Osteoblast (primary cell): ENCODE measurements at regions not wholly inside any gene's neighbourhood (a gene's known extent, or its start where the extent isn't known, plus 50 kb on each side); places are given as distances from the start of the nearest gene placed in this dataset.

Experiments
- DNase-seq: peaks from one replicate; pipeline ENCODE4 v3.0.0; 2011; ENCODE audit warnings: low spot score, mixed read lengths; ENCODE audit not compliant: insufficient read length; ENCODE audit errors: missing footprints
- H2AFZ ChIP-seq: 2 replicates; pipeline ENCODE4 v1.6.0; 2011; ENCODE audit warnings: mild to moderate bottlenecking, low read length
- H3K27ac ChIP-seq: 2 replicates; pipeline ENCODE4 v1.5.1; 2011; ENCODE audit warnings: mild to moderate bottlenecking, low read depth, low read length, moderate library complexity
- H3K27me3 ChIP-seq: 2 replicates; pipeline ENCODE4 v1.6.0; 2012; ENCODE audit warnings: mild to moderate bottlenecking, control low read depth, inconsistent platforms, low read length, moderate library complexity; ENCODE audit not compliant: insufficient read depth
- H3K36me3 ChIP-seq: 2 replicates; pipeline ENCODE4 v1.5.1; 2011; ENCODE audit warnings: mild to moderate bottlenecking, low read length, control low read depth, moderate library complexity; ENCODE audit not compliant: insufficient read depth
- H3K4me1 ChIP-seq: 2 replicates; pipeline ENCODE4 v1.5.1; 2011; ENCODE audit warnings: mild to moderate bottlenecking, low read length, control low read depth, moderate library complexity; ENCODE audit not compliant: insufficient read depth
- H3K4me2 ChIP-seq: 2 replicates; pipeline ENCODE4 v1.6.0; 2011; ENCODE audit warnings: mild to moderate bottlenecking, low read length; ENCODE audit not compliant: insufficient read depth
- H3K4me3 ChIP-seq: fragments of 200-600 bp; sonication (generic); 3 replicates; pipeline ENCODE4 v1.5.1; 2012; ENCODE audit warnings: mild to moderate bottlenecking, low read length, inconsistent platforms; ENCODE audit not compliant: insufficient read depth
- H3K79me2 ChIP-seq: 2 replicates; pipeline ENCODE4 v1.6.0; 2012; ENCODE audit warnings: mild to moderate bottlenecking, low read length, control low read depth, inconsistent platforms; ENCODE audit not compliant: insufficient read depth
- H3K9me3 ChIP-seq: 2 replicates; pipeline ENCODE4 v1.5.1; 2011; ENCODE audit warnings: low read depth, low read length, control low read depth
- H4K20me1 ChIP-seq: 2 replicates; pipeline ENCODE4 v1.6.0; 2012; ENCODE audit warnings: mild to moderate bottlenecking, low read length, control low read depth; ENCODE audit not compliant: insufficient read depth
- TF ChIP-seq, protein P1 (sequence below): IDR thresholded peaks from 2 replicates; pipeline ENCODE4 v1.5.1; 2011; ENCODE audit warnings: mild to moderate bottlenecking, low read depth, low read length, moderate library complexity; ENCODE audit errors: extremely low read depth

DNA sequence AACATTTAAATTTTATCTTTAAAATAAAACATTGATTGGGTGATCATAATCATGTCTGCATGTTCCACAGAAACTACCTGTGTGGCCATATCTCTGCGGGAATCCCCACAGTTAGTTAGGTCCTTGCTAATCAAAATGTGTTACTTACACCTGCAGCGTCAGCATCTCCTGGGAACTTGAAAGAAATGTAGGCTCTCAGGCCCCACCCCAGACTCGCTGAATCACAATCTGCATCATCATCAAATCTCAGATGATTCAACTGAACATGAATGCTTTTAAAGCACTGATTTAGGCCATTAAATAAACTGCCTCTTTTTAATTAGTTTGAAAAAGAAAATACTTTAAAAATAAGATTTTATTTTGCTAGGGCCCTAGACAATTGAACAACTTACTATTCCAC, 577.8 kb downstream of the PYDC2 start:
- Histone ChIP-seq H3K4me1 (no peaks in the 10 kb centered on the region), H4K20me1 (no peaks in the 10 kb centered on the region), H3K4me3 (no peak overlapping the region), H3K9me3 (no peaks in the 10 kb centered on the region), H3K36me3 (no peaks in the 10 kb centered on the region), H3K27me3 (no peaks in the 10 kb centered on the region), H3K4me2 (no peak overlapping the region), H3K79me2 (no peaks in the 10 kb centered on the region), H3K27ac (no peak overlapping the region), H2AFZ (no peak overlapping the region)
- TF ChIP-seq, protein P1, sequence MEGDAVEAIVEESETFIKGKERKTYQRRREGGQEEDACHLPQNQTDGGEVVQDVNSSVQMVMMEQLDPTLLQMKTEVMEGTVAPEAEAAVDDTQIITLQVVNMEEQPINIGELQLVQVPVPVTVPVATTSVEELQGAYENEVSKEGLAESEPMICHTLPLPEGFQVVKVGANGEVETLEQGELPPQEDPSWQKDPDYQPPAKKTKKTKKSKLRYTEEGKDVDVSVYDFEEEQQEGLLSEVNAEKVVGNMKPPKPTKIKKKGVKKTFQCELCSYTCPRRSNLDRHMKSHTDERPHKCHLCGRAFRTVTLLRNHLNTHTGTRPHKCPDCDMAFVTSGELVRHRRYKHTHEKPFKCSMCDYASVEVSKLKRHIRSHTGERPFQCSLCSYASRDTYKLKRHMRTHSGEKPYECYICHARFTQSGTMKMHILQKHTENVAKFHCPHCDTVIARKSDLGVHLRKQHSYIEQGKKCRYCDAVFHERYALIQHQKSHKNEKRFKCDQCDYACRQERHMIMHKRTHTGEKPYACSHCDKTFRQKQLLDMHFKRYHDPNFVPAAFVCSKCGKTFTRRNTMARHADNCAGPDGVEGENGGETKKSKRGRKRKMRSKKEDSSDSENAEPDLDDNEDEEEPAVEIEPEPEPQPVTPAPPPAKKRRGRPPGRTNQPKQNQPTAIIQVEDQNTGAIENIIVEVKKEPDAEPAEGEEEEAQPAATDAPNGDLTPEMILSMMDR = no peak
- DNase-seq = no peak

DNA sequence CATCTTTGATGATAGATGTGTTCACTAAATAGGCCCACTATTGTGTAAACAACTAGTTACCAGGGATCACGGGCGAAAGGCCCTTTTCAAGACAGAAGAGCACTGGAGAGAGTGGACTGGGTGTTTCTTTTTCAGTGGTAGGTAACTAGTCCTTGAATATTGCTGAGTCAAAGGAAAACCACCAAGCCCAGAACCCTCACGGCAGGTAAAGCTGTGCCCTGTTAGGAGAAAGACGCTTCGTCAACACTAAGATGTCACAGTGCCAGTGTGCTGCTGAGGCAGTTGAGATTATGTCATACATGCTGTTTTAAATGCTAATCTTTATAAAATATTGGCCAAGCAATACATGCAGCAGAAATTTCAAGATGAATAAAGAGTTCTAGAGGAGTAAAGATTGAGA, 578.6 kb downstream of the PYDC2 start:
- no peaks in the 10 kb centered on the region for H4K20me1 ChIP-seq
- H3K36me3 ChIP-seq = no peaks in the 10 kb centered on the region
- no peaks in the 10 kb centered on the region for H3K79me2 ChIP-seq
- H3K27ac ChIP-seq = no peak overlapping the region
- no peaks in the 10 kb centered on the region for H3K27me3 ChIP-seq
- H3K4me1 ChIP-seq = no peaks in the 10 kb centered on the region
- TF ChIP-seq, protein P1 = no peak
- DNase-seq = no peak
- H3K4me2 ChIP-seq = no peak overlapping the region
- H3K9me3 ChIP-seq = no peaks in the 10 kb centered on the region
- no peak overlapping the region for H2AFZ ChIP-seq
- H3K4me3 ChIP-seq = no peak overlapping the region

DNA sequence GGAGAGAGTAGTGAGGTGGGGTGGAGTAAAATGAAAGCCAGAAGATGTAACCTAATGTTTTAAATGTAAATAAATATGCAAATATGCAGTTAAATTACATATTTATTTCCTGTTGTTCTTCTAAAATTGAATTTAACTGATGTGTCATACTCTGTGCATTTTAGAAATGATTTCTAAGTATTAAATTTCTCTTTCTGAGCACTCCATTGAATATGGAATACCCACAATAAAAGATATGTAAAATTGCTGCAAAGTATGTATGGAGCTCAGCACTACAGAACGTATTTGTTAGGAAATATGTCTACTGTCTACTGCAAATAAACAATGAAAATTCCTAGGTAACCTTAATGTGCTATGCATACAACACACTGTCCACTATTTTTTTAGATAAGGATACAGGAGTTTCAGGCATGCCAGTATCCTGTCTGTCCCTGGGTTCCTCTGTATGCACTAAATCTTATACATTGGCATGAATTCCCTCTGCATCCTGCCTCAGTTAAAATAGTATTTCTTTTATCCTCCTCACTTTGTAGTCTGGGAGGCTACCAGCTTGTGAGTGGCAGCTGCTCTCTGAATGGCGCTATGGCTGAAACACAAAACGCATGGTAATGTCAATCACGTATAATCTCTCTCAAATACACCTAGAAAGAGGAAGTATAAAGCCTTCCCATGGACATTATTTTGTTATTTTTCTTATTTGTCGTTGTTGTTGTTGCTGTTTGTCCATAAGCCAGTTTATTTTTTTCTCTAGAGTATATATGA, 579.5 kb downstream of the PYDC2 start:
- Histone ChIP-seq H4K20me1 (no peaks in the 10 kb centered on the region), H3K4me2 (no peak overlapping the region), H3K9me3 (no peaks in the 10 kb centered on the region), H3K4me3 (no peak overlapping the region), H3K79me2 (no peaks in the 10 kb centered on the region), H3K27ac (no peak overlapping the region), H3K36me3 (no peaks in the 10 kb centered on the region), H2AFZ (no peak overlapping the region), H3K4me1 (no peaks in the 10 kb centered on the region), H3K27me3 (no peaks in the 10 kb centered on the region)
- DNase-seq = no peak
- TF ChIP-seq, protein P1 = no peak

DNA sequence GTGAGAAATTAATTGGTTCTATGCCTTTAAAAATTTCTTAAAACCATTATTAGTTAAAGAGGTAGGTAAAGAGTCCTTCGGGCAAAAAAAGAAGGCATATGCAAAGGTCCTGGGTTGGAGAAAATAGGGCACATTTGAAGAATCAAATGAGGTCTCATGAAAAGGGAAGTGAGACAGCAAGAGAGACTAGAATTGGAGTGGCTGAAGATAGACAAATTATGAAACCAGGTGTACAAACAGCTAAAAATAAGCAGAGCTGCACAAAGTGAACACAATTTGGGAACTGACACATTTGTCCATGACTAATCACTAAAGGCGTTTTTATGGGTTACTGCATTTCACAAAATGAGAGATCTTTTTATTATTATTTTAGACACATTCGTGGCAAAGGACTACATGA, 581.2 kb downstream of the PYDC2 start:
- no peaks in the 10 kb centered on the region for H3K27me3 ChIP-seq
- no peak overlapping the region for H2AFZ ChIP-seq
- no peaks in the 10 kb centered on the region for H3K4me1 ChIP-seq
- TF ChIP-seq, protein P1 = no peak
- DNase-seq = no peak
- no peaks in the 10 kb centered on the region for H3K36me3 ChIP-seq
- no peaks in the 10 kb centered on the region for H3K79me2 ChIP-seq
- no peak overlapping the region for H3K4me3 ChIP-seq
- no peaks in the 10 kb centered on the region for H4K20me1 ChIP-seq
- H3K9me3 ChIP-seq = no peaks in the 10 kb centered on the region
- no peak overlapping the region for H3K27ac ChIP-seq
- H3K4me2 ChIP-seq = no peak overlapping the region
